NCI-H187 (cell line): ENCODE measurements at regions not wholly inside any gene's neighbourhood (a gene's known extent, or its start where the extent isn't known, plus 50 kb on each side); places are given as distances from the start of the nearest gene placed in this dataset.

Experiments used
- DNase-seq, 2 experiments: peaks; one replicate each; lab custom pipeline; 2025; lab: John Stamatoyannopoulos, UW

DNA sequence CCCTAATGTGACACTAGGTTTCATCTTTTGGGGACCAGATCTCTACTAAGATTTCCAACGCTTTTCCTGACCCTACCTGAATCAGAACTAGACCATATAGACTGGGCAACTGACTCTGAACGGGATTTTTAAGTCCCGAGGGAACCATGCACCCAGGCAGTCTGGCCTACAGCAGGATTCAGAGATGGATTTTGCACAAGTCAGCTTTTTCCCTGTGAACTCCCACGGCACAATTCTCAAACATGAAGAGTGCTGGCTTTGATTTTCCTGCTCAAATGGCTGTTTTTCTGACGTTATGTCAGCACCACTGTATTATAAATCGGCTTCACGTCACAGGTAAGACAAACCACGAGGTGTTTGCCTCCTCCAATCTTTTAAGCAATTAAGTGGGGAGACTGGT lies 409.1 kb downstream of the TCERG1L start:
- no peak for DNase-seq

- DNase-seq: no peak
Observed at GRCh38 chr10:130902929-130903328, 408.6 kb downstream of the TCERG1L start.

- DNase-seq: no peak
Observed at GRCh38 chr10:130904676-130905075, 406.8 kb downstream of the TCERG1L start.

DNA sequence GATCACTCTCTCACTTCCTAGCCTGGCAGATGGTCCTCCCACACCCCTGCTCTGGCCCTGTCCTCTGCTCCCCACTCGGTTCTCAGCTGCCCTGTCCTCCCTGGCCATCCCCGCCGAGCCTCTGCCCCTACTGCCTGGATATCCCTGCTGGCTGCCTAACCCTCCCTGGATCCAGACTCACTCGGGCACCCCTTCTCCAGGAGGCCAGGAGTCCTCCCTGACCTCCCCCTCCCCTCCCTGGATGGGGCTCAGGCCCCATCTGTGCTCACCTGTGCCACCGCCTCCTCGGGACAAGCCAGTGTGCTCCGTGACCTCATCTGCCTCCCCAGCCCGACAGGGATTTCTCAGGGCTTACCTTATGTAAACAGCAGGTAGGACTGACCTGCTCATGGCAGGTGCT lies 406.1 kb downstream of the TCERG1L start:
- DNase-seq: no peak

GRCh38 chr10:130905921-130906320 lies 405.6 kb downstream of the TCERG1L start:
- no peak for DNase-seq

DNA sequence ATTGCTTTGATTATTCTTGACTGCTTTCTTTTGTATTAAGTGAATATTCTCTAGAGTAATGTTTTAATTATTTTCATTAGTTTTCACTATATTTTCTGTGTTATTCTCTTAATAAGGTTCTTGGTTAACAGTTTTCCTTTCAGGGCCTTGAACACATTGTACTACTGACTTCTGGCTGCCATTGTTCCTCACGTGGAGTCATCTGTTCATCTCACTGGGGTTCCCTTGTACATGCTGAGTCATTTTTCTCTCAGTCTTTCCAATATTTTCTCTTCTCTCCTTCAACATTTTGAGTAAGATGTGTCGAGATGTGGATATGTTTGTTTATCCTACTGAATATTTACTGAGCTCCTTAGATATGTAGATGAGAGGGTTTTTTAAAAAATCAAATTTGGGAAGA lies 400.7 kb downstream of the TCERG1L start:
- no peak for DNase-seq

DNA sequence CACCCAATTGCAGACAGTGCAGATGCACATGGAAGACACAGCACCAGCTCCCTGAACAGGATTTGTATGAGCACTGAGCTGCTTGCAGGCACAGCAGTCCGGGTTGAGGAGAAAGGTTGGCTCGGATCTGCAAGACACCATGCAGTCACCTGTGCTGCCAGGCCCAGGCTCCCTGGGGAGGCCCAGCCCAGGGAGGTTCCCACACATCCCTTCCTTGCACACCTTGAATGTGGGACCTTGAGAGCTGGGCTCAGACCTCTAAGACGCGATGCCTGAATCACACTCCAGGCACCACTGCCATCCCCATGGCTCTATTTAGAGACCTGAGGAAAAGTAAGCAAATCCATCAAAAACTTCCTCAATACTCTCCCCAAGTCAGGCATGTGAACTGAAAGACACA lies 397.7 kb downstream of the TCERG1L start:
- no peak for DNase-seq

GRCh38 chr10:130914367-130914766 lies 397.2 kb downstream of the TCERG1L start:
- no peak for DNase-seq

GRCh38 chr10:130915065-130915464 lies 396.5 kb downstream of the TCERG1L start:
- DNase-seq: no peak

- DNase-seq: no peak
Observed at GRCh38 chr10:130921461-130921860, 390.1 kb downstream of the TCERG1L start.

DNA sequence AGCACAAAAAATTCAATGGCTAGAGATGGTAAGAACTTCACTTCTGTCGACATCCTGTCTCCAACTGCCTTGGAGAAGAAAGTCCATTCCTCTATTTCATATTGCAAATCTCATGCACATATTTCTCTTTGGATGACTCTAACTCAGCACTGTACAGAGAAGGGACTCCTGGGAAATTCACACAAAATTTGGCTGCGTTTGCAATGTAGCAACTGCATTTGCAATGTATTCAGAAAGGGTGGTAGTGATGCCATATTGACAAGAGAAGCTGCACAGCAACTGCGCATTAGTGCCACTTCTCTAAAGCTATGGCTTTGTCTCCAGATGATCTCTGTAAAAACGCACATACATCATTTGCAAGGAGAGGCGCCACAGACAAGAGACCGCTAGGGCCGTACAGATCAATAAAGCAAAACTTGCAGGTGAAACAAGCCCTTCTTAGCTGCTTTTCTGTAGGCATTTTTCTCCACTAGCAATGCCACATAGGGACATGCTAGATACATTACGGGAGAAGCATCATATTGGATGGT lies 389.5 kb downstream of the TCERG1L start:
- DNase-seq: no peak

DNA sequence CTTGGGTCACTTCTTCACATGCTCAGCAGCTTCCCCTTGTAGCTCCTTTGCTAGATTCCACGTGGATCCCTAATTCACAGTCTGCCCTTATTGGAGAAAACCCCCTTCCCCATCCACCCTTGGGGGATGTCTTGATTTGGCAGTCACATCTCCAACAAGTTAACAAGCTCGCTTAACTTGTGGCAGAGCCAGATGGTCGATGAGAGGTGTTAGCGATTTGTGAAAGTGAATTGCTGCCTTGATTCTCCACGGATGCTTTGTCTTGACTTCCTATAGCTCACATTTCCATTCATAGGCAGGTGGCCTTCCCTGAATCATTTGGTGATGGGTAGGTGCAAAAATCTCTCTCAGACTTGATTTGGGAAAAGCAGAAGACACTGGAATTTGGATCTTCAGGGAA lies 387.9 kb downstream of the TCERG1L start:
- DNase-seq: no peak

DNA sequence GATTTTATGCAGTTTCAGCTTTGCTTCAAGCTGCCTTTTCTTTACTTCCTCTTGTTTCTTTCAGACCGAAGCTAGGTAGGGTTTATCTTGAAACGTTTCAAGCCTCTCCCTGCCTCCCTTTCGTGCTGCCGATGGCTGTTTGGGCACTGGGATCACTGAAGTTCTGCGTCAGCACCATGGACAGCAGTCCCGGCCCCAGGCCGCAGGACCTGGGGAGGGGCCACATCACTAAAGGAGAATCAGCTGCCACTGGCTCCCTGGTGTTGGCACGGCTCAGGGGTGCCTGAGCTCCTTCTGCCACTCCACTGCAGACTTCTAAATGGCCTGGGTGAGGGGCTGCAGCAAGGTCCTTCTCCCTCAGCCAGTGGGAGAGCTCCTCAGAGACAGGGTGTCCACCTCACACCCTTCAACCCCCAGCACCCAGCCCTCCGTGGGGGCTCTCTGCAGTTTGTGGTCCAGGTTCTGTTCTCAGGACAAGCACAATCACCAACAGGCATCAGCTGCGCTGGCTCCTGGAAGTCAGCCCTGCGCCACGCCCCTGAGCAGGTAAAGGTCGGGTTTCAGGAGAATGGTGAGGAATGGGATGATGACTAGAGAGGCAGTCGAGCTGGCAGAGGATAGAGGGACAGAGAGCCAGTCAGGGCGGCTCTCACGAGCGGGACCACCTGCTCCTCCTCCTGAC lies 387.2 kb downstream of the TCERG1L start:
- no peak for DNase-seq

DNA sequence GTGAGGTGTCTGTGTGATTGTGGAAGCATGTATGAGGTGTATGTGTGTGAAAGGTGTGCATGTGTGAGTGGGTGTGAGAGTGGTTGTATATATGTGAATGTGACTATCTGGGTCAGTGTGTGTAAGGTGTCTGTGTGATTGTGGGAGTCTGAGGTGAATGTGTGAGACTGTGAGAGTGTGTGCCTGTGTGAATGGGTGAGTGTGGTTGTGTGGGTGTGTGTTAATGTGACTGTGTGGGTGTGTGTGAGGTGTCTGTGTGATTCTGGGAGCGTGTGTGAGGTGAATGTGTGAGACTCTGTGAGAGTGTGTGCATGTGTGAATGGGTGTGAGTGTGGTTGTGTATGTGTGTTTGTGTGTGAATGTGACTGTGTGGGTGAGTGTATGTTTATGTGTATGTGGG lies 385.1 kb downstream of the TCERG1L start:
- no peak for DNase-seq

DNA sequence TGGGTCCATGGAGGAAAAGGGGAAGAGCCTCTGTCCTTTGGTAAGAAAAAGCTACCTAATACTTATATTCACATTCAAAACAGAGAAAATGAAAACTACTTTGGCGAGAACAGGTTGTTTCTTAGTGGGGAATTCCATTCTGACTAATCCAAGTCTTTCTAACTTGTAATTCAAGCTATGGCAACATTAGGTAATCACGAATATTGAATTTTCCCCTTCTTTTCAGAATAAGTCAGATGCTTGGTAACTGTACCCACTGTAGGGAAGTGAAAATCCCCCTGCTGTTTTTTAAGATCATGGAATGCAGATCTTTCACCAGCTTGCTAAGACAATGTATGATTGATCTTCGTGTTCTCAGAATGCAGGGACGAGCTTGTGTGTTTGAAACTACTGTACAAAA lies 384.4 kb downstream of the TCERG1L start:
- no peak for DNase-seq

GRCh38 chr10:130928306-130928705 lies 383.2 kb downstream of the TCERG1L start:
- DNase-seq: no peak

GRCh38 chr10:130929422-130930325 lies 381.8 kb downstream of the TCERG1L start:
- no peak for DNase-seq

DNA sequence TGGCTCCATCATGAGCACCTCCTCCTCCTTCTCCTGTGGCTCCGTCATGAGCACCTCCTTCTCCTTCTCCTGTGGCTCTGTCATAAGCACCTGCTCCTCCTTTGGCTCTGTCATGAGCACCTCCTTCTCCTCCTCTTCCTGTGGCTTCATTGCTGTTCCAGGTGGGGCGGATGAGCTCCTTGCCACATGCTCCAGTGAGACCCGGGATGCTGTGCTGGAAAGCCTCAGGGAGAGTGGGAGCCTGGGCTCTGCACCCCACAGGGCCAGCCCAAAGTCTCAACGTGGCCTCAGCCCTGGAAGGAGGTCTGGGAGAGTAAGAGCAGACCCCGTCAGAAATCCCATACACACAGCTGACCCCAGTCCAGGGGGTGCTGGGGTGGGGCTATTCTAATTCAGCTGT lies 380.7 kb downstream of the TCERG1L start:
- DNase-seq: no peak

GRCh38 chr10:130931256-130931655 lies 380.3 kb downstream of the TCERG1L start:
- DNase-seq: no peak

DNA sequence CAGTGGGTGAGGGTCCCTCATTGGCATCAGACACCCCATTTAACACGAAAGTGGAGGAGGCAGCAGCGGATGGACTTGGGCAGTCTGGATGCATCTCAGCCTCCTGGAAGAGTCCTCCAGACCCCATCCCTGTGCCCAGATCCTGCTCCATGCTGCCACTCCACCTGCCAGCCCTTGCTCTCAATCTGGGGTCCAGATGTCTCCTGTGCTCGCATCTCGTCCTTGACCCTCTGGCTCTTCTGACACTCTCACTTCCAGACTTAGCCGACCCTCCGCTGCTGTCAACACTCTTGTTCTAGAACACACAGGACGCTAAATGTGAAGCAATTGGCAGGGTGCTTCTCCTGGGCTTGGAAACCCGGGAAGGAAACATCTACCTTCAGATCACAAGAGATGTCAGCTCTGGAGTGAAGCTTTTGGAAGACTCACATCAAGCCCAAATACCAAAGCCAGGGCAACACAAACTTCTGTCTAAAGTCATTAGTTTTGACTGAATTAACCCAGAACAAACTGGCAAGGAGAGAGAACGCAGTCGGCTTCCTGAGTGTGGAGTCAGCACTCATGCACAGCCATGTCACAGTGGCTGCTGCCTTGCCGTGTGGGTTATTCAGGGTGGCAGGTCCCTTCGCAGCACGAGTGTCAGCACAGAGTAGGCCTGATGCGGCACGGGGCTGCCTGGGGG lies 379.1 kb downstream of the TCERG1L start:
- no peak for DNase-seq

DNA sequence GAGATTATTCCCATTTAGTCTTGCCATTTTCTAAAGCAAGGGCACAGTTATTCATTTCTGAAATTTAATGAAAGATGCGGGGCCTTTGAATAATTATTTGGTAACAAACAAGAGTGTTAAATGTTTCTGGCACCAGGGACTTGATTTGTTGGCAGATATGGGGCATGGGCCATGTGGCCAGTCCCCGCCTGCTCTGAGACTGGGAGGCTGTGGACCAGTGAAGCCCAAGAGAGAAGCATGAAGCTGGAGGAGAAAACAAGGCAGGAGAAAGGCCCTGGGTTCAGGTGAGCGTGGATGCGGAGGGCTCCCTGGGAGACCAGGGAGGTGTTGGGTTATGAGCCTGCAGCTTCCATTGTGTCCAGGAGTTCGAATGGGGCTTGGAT lies 378.5 kb downstream of the TCERG1L start:
- no peak for DNase-seq

GRCh38 chr10:130934293-130935127 lies 377.0 kb downstream of the TCERG1L start:
- no peak for DNase-seq
